ENCODE measurements at regions not wholly inside any gene's neighbourhood (a gene's known extent, or its start where the extent isn't known, plus 50 kb on each side); places are given as distances from the start of the nearest gene placed in this dataset.

- H3K9me2 ChIP-seq (replicated peaks; ENCODE audit: insufficient read depth, low read length) = no peaks in the 10 kb centered on the region
- TF ChIP-seq EZH2 (optimal IDR thresholded peaks at IDR 0.05; ENCODE audit: low read depth, low read length) (no peak), EZH2phosphoT487 (IDR thresholded peaks at IDR 0.05; ENCODE audit: low read length) (no peak), CTCF (IDR thresholded peaks at IDR 0.05; ENCODE audit: low read length) (no peak)
- H3K79me2 ChIP-seq (ENCODE audit: low read length) = no peaks in the 10 kb centered on the region
- H3K9me3 ChIP-seq (replicated peaks; ENCODE audit: insufficient read depth, low read length) = no peaks in the 10 kb centered on the region
- no peaks in the 10 kb centered on the region for H3F3A ChIP-seq (ENCODE audit: insufficient read depth, low read length)
- H3K27me3 ChIP-seq (replicated peaks; ENCODE audit: insufficient read depth, low read length) = no peaks in the 10 kb centered on the region
- no peak for DNase-seq
- H3K27ac ChIP-seq (ENCODE audit: low read length) = no peak overlapping the region
- no peak overlapping the region for H3K4me3 ChIP-seq (ENCODE audit: low read length)
- H3K4me1 ChIP-seq (ENCODE audit: low read length) = no peaks in the 10 kb centered on the region
- no peak overlapping the region for H3K9ac ChIP-seq (ENCODE audit: low read length)
- no peak overlapping the region for H3K4me2 ChIP-seq (ENCODE audit: low read depth, low read length)
- no peaks in the 10 kb centered on the region for H4K20me1 ChIP-seq (ENCODE audit: insufficient read depth, low read length)
- H3K36me3 ChIP-seq (replicated peaks; ENCODE audit: insufficient read depth, low read length) = no peaks in the 10 kb centered on the region
- no peak overlapping the region for H2AFZ ChIP-seq (ENCODE audit: low read length)
Measured at GRCh38 chr5:58348996-58349728, 110.7 kb downstream of the PLK2 start.

- Histone ChIP-seq H3K79me2 (ENCODE audit: low read length) (no peaks in the 10 kb centered on the region), H3K9ac (ENCODE audit: low read length) (no peak overlapping the region), H3K27ac (ENCODE audit: low read length) (no peak overlapping the region), H3K4me1 (ENCODE audit: low read length) (no peaks in the 10 kb centered on the region), H3K36me3 (replicated peaks; ENCODE audit: insufficient read depth, low read length) (no peaks in the 10 kb centered on the region), H3F3A (ENCODE audit: insufficient read depth, low read length) (no peaks in the 10 kb centered on the region), H3K27me3 (replicated peaks; ENCODE audit: insufficient read depth, low read length) (no peaks in the 10 kb centered on the region), H4K20me1 (ENCODE audit: insufficient read depth, low read length) (no peaks in the 10 kb centered on the region), H2AFZ (ENCODE audit: low read length) (no peak overlapping the region), H3K9me3 (replicated peaks; ENCODE audit: insufficient read depth, low read length) (no peaks in the 10 kb centered on the region), H3K4me2 (ENCODE audit: low read depth, low read length) (no peak overlapping the region), H3K4me3 (ENCODE audit: low read length) (no peak overlapping the region), H3K9me2 (replicated peaks; ENCODE audit: insufficient read depth, low read length) (no peaks in the 10 kb centered on the region)
- DNase-seq = no peak
- TF ChIP-seq EZH2phosphoT487 (IDR thresholded peaks at IDR 0.05; ENCODE audit: low read length) = no peak
- TF ChIP-seq EZH2 (optimal IDR thresholded peaks at IDR 0.05; ENCODE audit: low read depth, low read length) = no peak
- TF ChIP-seq CTCF (IDR thresholded peaks at IDR 0.05; ENCODE audit: low read length) = no peak
Measured at GRCh38 chr5:58346041-58346440, 113.8 kb downstream of the PLK2 start.

DNA sequence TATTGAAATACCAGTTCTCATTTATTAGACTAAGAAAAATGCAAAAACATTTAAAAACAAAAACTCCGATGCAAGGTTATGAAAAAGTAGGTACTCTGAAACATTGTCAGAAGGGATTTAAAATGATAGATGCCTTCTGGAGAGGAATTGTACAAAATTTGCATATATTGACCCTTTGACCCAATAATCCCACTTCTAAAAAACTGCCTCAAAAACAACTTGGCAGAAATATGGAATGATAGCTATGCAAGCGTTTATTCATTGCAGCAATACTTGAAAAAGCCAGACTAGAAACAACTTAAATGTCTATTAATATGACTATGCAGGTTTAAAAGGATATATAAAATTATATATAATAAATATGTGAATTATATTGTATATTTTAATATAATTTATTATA lies 118.4 kb downstream of the PLK2 start:
- no peak for DNase-seq
- Histone ChIP-seq H3K4me1 (ENCODE audit: low read length) (no peaks in the 10 kb centered on the region), H3K9me2 (replicated peaks; ENCODE audit: insufficient read depth, low read length) (no peaks in the 10 kb centered on the region)

More for the DNA sequence above, 118.4 kb downstream of the PLK2 start:
- no peak overlapping the region for H3K27ac ChIP-seq (ENCODE audit: low read length)
- no peaks in the 10 kb centered on the region for H3K36me3 ChIP-seq (replicated peaks; ENCODE audit: insufficient read depth, low read length)
- no peak overlapping the region for H3K9ac ChIP-seq (ENCODE audit: low read length)
- H3K4me2 ChIP-seq (ENCODE audit: low read depth, low read length) = no peak overlapping the region
- TF ChIP-seq CTCF (IDR thresholded peaks at IDR 0.05; ENCODE audit: low read length) (no peak), EZH2phosphoT487 (IDR thresholded peaks at IDR 0.05; ENCODE audit: low read length) (no peak), EZH2 (optimal IDR thresholded peaks at IDR 0.05; ENCODE audit: low read depth, low read length) (no peak)
- no peaks in the 10 kb centered on the region for H3F3A ChIP-seq (ENCODE audit: insufficient read depth, low read length)
- no peak overlapping the region for H2AFZ ChIP-seq (ENCODE audit: low read length)
- no peaks in the 10 kb centered on the region for H4K20me1 ChIP-seq (ENCODE audit: insufficient read depth, low read length)
- H3K4me3 ChIP-seq (ENCODE audit: low read length) = no peak overlapping the region
- H3K79me2 ChIP-seq (ENCODE audit: low read length) = no peaks in the 10 kb centered on the region
- no peaks in the 10 kb centered on the region for H3K27me3 ChIP-seq (replicated peaks; ENCODE audit: insufficient read depth, low read length)
- no peaks in the 10 kb centered on the region for H3K9me3 ChIP-seq (replicated peaks; ENCODE audit: insufficient read depth, low read length)

All from MM.1S (cell line).